ENCODE measurements at regions not wholly inside any gene's neighbourhood (a gene's known extent, or its start where the extent isn't known, plus 50 kb on each side); places are given as distances from the start of the nearest gene placed in this dataset.
"Not testable (repeated sequence)": the region's sequence is repeated elsewhere in the genome, so short reads cannot be mapped to it uniquely, and the experiment has no call there.

- TF ChIP-seq POLR2A (IDR thresholded peaks at IDR 0.05; ENCODE audit: low read depth, low read length): no peak
- DNase-seq (ENCODE audit: insufficient read length, low spot score) (no peak), FAIRE-seq (no peak)
Observed at GRCh38 chr1:229710746-229711145, 84.7 kb downstream of the URB2 start.

- FAIRE-seq (no peak), DNase-seq (ENCODE audit: insufficient read length, low spot score) (no peak)
- no peak for TF ChIP-seq POLR2A (IDR thresholded peaks at IDR 0.05; ENCODE audit: low read depth, low read length)
Observed at GRCh38 chr1:229714306-229714705, 88.3 kb downstream of the URB2 start.

DNA sequence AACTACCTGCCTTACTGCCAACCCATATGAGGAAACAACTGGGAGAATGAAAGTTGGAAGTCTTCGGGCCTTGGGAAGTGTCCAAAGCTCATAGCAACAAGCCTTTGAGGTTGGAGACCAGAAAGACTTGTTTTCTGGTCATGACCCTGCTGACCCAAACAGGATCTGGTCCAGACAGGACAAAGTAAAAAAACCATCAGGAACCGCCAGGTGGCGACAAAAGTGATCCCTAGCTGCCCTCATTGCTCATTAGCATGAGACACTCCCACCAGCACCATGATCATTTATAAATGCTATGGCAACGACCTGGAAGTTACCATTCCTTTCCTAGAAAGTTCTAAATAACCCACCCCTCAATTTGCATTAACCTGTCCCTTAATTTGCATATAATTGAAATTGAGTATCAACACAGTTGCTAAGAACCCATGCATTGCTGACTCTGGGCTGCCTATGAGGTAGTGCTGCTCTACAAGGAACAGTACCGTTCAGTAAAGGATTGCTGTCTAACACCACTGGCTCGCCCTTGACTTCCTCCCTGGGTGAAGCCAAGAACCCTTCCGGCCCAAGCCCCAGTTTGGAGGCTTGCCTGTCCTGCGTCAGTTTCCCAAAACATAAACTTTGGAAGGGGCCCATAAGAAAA lies 89.0 kb downstream of the URB2 start:
- DNase-seq (ENCODE audit: insufficient read length, low spot score) (no peak), FAIRE-seq (no peak)
- no peak for TF ChIP-seq POLR2A (IDR thresholded peaks at IDR 0.05; ENCODE audit: low read depth, low read length)

GRCh38 chr1:229716069-229716468 lies 90.0 kb downstream of the URB2 start:
- DNase-seq (ENCODE audit: insufficient read length, low spot score) (no peak), FAIRE-seq (no peak)
- TF ChIP-seq POLR2A (IDR thresholded peaks at IDR 0.05; ENCODE audit: low read depth, low read length): no peak

DNA sequence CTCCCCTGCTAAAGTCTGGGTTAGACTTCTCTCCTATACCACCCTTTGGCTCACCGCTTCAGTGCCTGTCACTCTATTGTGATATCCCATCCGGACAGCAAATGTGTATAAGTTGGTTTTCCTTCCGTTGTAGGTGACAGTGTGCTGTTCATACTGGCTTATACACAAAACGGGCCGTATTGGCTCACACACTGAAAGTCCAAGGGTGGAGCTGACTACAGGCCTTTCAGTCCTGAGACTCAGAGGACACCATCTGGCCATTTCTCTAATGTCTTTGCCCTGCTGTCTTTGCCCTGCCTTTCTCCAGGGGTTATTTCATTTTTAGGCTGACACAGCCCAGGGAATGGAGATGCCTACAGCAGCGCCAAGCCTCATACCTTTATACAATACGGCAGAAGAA lies 90.7 kb downstream of the URB2 start:
- FAIRE-seq: no peak
- no peak for DNase-seq (ENCODE audit: insufficient read length, low spot score)
- TF ChIP-seq POLR2A (IDR thresholded peaks at IDR 0.05; ENCODE audit: low read depth, low read length): no peak

DNA sequence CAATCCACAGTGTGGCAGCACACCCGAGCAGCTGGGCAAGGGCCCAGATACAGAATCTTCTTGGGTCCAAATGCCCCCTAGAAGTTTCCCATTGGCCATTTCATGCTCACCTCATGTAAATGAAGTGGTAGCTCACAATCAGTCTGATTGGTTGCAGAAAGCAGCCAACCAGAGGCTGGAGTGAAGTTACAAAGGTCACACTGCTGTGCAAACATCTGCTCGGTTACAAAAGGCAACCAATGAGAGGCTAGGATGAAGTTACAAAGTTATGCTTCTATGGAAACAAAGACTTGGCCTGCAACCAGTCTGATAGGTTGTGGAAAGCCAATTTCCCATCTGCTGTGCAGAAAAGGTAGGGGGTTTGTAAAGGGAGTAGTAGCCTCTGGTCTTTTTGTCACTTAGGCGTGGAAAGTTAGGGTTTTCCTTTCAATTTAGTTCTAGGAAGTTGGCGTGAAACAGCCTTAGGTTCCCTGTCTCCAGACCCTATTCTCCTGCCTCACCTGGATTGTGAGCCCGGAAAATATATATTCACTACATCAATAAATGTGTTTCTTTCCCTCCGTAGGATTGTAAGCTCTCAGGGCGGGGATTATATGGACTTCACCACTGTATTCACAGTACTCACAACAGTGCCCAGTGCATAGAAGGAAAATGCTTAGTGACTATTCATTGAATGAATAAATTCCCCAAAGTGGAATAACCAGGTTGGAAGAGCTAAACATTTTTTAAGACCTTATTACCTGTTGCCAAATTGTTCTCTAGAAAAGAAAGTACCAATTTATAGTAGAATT lies 91.9 kb downstream of the URB2 start:
- DNase-seq (ENCODE audit: insufficient read length, low spot score) (no peak), FAIRE-seq (no peak)
- TF ChIP-seq POLR2A (IDR thresholded peaks at IDR 0.05; ENCODE audit: low read depth, low read length): no peak

- FAIRE-seq: no peak
Observed at GRCh38 chr1:229726061-229726460, 100.0 kb downstream of the URB2 start.

GRCh38 chr1:229729916-229730315 lies 103.9 kb downstream of the URB2 start:
- FAIRE-seq (no peak), DNase-seq (ENCODE audit: insufficient read length, low spot score) (no peak)
- no peak for TF ChIP-seq POLR2A (IDR thresholded peaks at IDR 0.05; ENCODE audit: low read depth, low read length)

More at GRCh38 chr1:229726061-229726460, 100.0 kb downstream of the URB2 start:
- no peak for DNase-seq (ENCODE audit: insufficient read length, low spot score)
- TF ChIP-seq POLR2A (IDR thresholded peaks at IDR 0.05; ENCODE audit: low read depth, low read length): no peak

GRCh38 chr1:229730573-229730972 lies 104.5 kb downstream of the URB2 start:
- no peak for FAIRE-seq
- TF ChIP-seq POLR2A (IDR thresholded peaks at IDR 0.05; ENCODE audit: low read depth, low read length): no peak
- no peak for DNase-seq (ENCODE audit: insufficient read length, low spot score)

- FAIRE-seq (no peak), DNase-seq (ENCODE audit: insufficient read length, low spot score) (no peak)
- no peak for TF ChIP-seq POLR2A (IDR thresholded peaks at IDR 0.05; ENCODE audit: low read depth, low read length)
Observed at GRCh38 chr1:229732061-229732460, 106.0 kb downstream of the URB2 start.

GRCh38 chr1:229736376-229736775 lies 110.3 kb downstream of the URB2 start:
- no peak for FAIRE-seq

DNA sequence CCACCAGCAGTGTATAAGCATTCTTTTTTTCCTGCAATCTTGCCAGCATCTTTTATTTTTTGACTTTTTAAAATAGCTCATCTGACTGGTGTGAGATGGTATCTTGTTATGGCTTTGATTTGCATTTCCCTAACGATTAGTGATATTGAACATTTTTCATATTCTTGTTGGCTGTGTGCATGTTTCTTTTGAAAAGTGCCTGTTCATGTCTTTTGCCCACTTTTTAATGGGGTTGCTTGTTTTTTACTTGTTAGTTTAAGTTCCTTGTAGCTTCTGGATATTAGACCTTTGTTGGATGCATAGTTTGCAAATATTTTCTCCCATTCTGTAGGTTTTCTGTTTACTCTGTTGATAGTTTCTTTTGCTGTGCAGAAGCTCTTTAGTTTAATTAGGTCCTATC lies 116.6 kb downstream of the URB2 start:
- FAIRE-seq; DNase-seq (ENCODE audit: insufficient read length, low spot score): not testable (repeated sequence)

More at GRCh38 chr1:229736376-229736775, 110.3 kb downstream of the URB2 start:
- TF ChIP-seq POLR2A (IDR thresholded peaks at IDR 0.05; ENCODE audit: low read depth, low read length): no peak
- no peak for DNase-seq (ENCODE audit: insufficient read length, low spot score)

- no peak for TF ChIP-seq POLR2A (IDR thresholded peaks at IDR 0.05; ENCODE audit: low read depth, low read length)
- no peak for FAIRE-seq
- no peak for DNase-seq (ENCODE audit: insufficient read length, low spot score)
Observed at GRCh38 chr1:229749992-229750391, 123.9 kb downstream of the URB2 start.

GRCh38 chr1:229751610-229752009 lies 125.6 kb downstream of the URB2 start:
- FAIRE-seq: no peak
- no peak for DNase-seq (ENCODE audit: insufficient read length, low spot score)
- TF ChIP-seq POLR2A (IDR thresholded peaks at IDR 0.05; ENCODE audit: low read depth, low read length): no peak

GRCh38 chr1:229752679-229753078 lies 126.6 kb downstream of the URB2 start:
- DNase-seq (ENCODE audit: insufficient read length, low spot score) (no peak), FAIRE-seq (no peak)
- TF ChIP-seq POLR2A (IDR thresholded peaks at IDR 0.05; ENCODE audit: low read depth, low read length): no peak

Data from H54 (cell line).